Mammary epithelial cell (primary cell): ENCODE measurements at regions not wholly inside any gene's neighbourhood (a gene's known extent, or its start where the extent isn't known, plus 50 kb on each side); places are given as distances from the start of the nearest gene placed in this dataset.

ENCODE experiments used
- CTCF ChIP-seq, 2 donors: IDR thresholded peaks in 1 of 2; conservative IDR thresholded peaks in 1 of 2; 2 replicates each; pipeline ENCODE4 v1.5.1; 2011 to 2012; ENCODE audit warnings: inconsistent platforms in 2 of 2, low read length in 2 of 2, mild to moderate bottlenecking in 2 of 2, control low read depth in 1 of 2, low read depth in 1 of 2; ENCODE audit not compliant: insufficient read depth in 1 of 2; ENCODE audit errors: extremely low read depth in 1 of 2
- EZH2 ChIP-seq: IDR thresholded peaks from 2 replicates; pipeline ENCODE4 v1.6.1; 2012; ENCODE audit warnings: low read length, inconsistent platforms, borderline replicate concordance

GRCh38 chr6:71698702-71699101, 187.6 kb upstream of the RIMS1 start:
- TF ChIP-seq CTCF (conservative IDR thresholded peaks at IDR 0.05 in 1 of 2, IDR thresholded peaks at IDR 0.05 in 1 of 2; ENCODE audit: extremely low read depth in 1 of 2, insufficient read depth in 1 of 2, low read depth in 1 of 2, low read length in 2 of 2) (no peak), EZH2 (no peak)
